ENCODE measurements at regions not wholly inside any gene's neighbourhood (a gene's known extent, or its start where the extent isn't known, plus 50 kb on each side); places are given as distances from the start of the nearest gene placed in this dataset.
A peak's percentile ranks its signal among the peaks of the same experiment; 100 is the strongest.
"Not testable (repeated sequence)": the region's sequence is repeated elsewhere in the genome, so short reads cannot be mapped to it uniquely, and the experiment has no call there.

DNA sequence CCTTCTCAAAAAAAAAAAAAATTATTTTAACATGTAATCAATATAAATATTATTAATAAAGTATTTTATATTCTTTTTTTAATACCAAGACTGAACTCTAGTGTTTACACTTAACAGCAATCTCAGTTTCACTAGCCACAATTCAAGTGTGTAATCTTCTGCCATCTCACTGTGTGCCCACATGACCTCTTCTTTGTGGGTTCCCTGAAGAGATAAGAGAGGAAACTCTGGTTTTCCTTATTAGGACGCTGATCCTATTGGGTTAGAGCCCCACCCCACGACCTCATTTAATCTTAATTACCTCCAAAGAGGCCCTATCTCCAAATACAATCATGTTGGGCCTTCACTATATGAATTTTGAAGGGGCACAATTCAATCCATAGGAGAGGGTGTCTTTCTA is 177.6 kb downstream of the STK31 start:
- DNase-seq, result no peak

DNA sequence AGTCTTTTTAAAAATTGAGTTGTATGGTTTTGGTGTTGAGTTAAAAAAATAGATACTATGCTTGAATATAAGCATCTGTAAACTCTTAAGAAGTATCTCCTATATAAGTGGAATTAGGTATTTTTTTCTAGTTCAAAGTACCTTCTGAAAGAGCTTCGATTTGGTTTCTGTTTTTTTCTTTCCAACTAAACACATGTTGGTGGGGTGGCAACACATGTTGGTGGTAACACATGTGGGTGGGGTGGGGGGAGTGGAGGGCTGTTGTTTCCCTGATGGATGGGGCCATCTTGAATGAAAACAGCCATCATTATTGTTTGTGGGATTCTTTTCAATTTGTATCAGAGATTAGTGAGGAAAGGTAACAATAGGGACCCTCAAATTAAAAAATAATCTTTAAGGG is 178.9 kb downstream of the STK31 start:
- no peak for DNase-seq

DNA sequence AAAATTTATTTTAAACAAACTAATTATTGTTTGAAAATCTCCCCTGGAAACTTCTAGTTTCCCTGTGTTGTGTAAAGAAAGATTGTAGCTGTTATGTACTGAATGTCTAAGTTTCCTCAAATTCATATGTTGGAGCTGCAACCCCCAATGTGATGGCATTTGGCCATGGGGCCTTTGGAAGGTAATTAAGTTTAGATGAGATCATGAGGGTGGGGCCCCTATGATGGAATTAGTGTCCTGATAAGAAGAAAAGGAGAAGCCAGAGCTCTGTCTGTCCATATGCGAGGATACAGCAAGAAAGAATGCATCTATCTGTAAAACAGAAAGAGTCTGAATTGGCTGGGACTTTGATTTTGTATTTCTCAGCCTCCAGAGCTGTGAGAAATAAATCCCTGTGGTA is 179.5 kb downstream of the STK31 start:
- no peak for DNase-seq

DNA sequence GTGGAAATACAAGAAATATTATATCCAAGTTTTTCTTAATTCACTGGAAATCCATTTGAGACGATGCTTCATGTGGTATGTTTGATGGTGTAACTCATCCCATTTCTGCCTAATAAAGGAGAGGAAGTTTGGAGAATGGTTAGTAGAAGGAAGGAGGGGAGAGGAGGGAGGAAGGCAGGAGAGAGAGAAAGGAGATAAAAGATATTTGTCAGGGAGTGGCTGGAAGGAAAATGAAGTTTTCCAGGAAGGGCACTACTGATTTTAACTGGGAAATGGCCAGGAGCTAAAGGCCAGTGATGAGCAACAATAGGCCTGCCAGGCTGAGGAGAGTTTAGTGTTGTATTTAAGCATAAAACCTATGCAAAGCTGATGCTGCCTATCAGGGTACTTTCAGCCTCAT is 182.0 kb downstream of the STK31 start:
- DNase-seq, result no peak

DNA sequence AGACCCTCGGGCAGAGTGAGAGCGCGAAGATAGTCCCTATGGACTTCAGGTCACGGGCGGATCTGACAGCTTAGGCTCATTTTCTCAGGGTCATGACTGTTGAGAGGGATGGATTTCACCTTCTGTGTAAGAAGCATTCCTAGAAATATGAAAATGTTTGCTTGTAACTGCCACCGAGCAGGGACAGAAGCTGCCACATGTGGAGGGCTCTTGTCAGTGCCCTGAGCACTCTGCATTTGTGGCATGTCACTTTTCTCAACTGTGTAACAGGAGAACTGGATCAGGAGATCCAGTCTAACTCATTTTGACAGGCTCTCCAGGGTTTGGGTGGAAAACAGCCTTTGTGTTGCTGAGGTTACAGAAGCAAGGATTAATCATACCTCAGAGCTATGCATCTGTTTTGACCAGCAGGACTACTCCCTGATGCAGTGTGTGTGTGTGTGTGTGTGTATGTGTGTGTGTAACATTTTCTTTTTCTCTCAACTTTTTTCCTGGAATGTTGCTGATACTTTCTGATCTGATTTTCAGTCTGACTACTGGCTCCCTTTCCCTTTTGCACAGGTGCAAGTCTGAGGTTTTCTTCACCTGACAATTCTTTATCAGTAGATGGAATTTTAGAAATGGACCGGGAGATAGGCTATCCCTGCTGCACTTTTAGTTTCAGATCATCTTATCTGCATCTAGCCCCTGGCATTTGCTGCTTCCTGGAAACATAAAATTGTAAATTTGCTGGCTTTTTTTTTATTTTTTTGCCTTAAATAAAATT is 183.3 kb downstream of the STK31 start:
- no peak for DNase-seq

DNA sequence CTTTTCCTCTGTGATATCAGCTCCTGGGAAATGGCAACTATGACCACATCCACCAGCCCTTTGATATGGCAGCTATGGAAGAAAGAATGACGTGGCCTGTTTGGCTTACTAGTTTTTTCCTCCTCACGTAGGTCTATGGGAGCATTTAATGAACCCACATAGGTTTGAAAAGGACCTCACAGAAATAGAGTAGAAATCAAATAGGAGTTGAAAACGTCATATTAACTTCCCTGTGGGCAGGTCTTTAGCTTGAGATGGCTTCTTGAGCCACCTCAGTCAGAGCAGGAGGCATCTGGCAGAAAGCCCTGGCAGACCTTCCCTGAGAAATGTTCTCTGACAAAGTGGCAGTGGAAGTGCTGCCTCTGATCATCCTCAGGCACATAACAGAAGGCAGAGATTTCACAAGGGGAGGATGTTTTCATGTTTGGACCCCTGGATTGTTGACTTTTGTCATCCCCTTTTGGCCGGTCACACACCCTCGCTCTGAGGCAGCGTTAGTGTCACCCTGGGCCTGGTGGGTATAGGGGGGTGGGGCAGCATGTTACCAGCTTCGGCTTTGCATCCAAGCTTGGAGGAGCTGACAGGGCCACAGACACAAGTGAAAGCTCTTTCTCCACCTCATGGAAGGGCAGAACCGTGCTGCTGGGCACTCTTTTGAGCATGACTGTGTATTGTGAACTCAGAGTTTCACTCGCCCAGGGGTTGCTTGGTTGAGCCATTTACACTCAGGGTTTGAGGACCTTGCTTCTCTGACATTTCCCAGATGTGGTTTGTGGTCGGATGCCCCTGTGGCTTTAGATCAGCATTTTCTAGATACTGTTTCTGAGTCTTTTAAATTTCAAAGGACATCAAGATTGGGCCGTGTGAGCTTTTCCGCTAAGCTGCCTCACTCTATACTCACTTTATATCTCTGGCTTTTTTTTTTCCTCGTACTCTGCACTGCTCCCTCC is 184.2 kb downstream of the STK31 start:
- peak; percentile 27 for DNase-seq

DNA sequence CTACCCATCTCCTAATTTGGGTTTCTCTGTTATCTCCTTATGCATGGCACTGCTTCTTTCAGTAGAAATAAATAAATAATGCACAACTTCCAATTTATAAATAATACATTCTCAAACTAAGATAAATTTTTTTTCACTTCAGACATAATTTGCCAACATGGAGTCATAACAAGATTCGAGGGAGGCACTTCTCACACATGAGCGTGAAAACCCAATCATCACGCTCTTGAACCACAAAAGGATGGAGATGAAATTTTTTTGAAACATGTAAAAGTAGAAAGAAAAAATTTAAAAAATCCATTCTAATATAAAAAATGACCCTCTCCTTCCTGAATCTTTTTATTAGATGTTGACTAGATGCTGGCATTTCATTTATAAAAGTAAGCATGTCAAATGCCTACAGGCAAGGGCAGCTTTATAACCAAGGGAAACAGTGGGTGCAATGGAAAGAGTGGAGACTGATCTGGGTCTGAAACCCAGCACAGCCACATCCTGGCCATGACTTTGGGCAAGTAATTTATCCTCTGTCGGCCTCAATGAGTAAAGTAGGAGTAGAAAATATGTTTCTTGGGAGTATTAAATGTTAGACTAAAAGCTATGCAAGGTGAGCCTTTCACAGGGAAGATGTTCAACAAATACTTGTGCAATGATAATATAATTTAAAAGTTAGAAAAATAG is 185.0 kb downstream of the STK31 start:
- no peak for DNase-seq

DNA sequence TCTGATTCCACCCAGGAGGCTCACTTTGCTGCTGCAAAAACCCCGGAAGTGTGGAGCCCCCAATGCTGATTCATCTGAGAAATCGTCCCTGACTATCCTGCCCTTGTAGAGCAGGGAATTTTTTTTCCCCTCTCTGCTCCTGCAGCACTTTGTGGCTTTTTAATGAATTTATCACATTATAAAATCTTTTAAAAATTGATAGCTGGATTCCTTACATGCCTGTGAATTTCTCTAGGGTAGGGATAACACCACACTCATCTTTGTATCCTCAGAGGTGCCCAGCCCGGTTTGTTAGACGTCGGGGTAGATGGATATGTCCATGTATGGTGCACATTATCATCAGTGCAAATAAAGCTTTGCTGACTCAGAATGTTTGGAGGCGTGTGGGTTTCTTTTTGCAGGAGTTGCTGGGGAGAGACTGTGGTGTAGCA is 185.7 kb downstream of the STK31 start:
- no peak for DNase-seq

DNA sequence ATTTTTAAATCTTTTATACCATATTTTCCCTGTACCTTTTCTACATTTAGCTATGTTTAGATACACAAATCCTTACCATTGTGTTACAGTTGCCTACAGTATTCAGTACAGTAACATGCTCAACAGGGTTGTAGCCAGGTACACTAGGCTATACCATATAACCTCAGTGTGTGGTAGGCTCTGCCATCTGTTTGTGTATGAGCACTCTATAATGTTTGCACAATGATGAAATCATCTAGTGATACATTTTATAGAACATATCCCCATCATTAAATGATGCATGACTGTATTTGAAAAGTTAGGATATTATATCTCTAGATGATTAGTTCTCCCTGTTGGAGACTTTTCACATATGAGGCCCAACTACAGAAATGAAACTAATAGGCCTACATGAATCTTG is 188.6 kb downstream of the STK31 start:
- DNase-seq, result no peak

DNA sequence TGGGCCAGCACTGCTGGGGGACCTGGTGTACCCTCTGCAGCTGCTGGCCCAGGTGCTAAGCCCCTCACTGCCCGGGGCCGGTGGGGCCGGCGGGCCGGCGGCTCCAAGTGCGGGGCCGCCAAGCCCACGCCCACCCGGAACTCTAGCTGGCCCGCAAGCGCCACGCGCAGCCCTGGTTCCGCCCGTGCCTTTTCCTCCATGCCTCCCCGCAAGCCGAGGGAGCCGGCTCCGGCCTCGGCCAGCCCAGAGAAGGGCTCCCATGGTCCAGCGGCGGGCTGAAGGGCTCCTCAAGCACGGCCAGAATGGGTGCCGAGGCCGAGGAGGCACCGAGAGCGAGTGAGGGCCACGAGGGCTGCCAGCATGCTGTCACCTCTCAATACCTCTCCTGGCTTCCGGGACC is 194.9 kb downstream of the STK31 start:
- DNase-seq, result not testable (repeated sequence)

DNA sequence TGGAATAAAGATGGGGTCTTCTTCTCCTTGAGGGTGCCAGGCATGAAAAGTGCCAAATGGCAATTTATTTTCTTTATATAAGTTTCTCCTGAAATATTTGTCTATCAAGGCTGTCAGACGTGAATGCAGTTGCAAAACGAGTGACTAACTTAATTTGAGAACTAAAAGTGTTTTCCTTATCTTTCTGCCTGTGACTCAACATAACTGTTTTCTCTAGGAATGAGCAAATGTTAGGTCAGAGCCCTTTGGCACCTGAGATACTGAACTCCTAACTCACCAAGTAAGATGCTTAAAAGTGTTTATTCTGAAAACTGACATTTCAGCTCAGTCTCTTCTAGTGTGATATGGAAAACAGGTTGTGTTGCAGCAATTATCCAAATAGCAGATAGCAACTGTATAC is 197.0 kb downstream of the STK31 start:
- DNase-seq, result no peak

DNA sequence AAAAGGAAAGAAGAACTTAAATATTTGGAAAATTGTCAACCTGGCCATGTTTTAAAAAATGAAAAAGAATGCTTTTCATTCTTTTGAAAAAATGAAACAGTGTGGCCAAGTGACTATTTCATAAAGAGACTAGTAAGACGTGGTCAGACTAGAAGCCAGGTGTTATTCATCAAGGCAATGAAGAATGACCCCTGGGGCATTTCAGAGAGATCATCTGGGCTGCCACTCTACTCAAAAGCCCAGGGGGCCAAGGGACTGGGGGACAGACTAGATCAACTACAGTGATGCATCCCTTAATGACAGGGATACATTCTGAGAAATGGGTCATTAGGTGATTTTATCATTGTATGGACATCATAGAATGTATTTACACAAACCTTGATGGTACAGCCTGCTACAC is 199.4 kb downstream of the STK31 start:
- DNase-seq, result no peak

DNA sequence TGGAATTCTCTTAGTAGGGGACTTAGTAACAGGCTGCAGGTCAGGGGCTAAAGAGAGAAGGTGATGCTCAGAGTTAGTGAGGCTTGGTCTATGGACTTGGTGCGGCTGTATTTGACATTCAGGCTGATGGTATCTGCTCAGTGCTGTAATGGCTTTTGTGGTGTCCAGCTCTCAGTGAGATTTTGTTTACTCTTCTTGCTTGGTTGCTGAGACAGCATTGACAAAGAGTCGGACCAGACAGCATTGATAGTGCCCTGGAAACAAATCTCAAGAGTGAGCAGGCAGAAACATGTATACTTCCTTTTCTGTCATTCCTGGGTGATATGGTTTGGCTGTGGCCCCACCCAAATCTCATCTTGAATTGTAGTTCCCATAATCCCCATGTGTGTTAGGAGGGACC is 202.0 kb downstream of the STK31 start:
- no peak for DNase-seq

DNA sequence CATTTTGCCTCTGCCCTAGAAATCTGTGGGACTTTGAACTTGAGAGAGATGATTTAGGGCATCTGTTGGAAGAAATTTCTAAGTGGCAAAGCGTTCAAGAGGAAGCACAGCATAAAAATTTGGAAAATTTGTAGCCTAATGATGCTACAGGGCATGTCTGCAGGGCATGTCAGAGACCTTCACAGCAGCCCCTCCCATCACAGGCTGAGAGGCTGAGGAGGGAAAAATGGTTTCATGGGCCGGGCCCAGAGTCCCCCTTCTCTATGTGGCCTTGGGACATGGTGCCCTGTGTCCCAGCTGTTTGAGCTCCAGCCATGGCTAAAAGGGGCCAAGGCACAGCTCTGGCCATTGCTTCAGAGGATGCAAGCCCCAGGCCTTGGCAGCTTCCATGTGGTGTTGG is 203.0 kb downstream of the STK31 start:
- no peak for DNase-seq

DNA sequence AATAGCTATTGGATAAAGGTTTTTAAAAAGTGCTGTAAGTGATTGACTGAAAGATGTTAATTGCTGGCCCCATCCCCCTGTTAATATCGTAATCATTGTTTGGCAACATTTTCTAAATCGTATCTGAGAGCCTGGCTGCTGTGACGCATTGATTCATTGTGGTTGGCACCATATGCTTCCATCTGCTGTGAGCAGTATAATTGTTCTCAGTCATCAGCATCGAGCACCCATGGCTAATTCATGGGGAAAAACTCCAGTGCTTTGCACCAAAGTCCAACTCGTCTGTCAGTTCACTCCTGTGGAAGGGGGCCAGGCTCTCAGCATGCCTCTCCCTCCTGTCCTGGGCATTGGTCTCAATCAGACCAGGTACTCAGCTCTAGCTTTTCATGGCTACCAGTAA is 205.2 kb downstream of the STK31 start:
- no peak for DNase-seq

DNA sequence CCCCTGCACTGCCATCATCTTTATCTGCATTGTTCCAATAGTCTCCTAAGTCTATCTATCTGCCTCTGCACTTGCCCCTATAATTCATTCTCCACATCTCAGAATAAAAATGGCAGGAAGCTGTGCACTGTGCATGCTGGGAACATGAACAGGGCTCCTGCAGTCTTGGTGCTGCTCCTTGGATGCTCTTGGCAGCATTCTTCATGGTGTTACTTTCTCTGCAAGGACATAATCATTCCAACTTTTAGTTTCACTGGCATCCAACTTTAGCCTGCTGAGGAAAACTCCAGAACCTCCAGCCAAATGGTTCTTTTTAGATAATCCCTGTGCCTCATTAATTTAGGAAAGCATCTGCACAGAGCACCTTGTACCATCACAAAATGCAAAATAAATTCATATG is 208.3 kb downstream of the STK31 start:
- DNase-seq, result no peak

DNA sequence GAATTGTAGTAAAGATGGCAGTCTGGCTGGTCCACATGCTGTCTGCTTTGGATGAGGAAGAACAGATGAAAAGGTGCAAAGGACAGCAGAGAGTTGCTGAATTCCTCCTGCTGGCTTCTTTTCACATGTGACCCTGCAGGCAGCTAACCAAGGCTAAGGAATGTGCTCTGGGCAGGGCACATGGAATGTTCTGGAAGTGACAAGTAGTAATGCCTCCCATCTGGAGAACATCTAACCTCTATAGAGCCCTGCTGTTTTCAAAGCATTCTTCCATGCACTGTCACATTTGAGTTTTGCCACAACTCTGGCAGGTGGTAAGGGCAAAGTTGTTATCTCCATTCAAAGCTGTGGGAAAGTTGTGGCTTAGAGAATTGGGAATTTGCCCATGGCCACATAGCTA is 208.8 kb downstream of the STK31 start:
- DNase-seq, result no peak

DNA sequence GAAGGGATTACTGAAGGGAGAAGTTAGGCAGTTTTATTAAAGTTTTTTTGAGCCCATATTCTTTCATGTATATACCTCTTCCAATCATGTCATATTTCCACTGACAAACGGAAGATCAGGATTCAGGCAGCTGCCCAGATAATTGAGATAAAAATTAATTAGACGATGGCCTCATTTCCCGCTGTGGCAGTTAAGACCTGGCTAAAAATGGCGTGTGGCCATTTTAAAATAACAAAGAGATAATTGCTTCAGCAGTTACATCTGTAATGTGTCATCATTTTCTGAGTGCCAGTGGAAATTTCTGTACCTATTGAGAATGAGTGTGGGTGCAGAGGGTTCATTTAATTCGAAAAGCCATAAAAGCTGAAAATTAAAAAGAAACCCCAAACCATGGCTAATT is 215.1 kb downstream of the STK31 start:
- DNase-seq, result no peak

DNA sequence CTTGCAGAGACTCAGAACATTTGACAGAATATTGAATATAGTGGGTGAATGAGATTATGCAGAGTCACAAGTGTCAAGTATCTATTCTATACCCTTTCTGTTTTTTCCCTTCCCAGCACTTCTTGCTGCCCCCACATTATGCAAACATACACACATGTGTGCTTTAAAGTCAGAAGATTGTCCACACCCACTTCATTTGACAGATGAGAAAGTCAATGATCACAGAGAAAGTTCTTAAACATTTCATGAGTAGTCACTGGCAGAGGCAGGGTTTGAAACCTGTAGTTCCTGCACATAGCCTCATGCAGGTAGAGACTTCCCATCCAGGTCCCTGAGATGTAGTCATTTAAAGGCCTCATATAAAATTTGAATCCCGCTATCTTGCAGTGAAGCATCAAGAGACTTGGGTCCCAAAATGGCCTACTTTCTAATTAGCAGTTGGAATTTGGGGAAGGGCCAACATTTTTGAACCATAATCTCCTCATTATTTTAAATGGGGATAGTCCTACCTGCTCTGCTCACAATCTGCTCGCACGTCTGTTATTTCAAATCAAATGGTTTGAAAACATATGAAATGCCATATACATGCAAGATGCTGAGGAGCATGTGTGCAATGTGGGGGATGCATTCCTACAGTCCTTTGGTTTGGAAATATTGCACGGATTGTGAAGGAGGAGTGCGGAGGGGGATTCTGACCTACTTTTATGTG is 217.8 kb downstream of the STK31 start:
- DNase-seq, result no peak

DNA sequence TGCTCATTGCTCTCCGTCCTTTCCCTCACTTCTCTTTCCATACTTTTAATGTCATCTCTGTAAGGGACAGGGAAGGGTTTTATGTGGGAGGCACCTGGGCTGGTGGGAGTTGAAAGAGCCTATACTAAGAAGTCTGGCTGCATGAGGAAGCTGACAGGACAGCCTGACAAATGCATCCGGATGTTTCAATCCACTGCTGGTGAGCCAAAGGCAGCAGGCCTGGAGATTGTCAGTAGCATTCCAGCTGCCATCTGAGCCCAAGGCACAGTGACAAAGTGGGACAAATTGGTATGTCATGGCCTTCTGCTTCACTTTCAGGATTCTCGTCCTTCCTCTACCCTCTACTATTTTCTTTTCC is 218.4 kb downstream of the STK31 start:
- DNase-seq, result no peak

DNA sequence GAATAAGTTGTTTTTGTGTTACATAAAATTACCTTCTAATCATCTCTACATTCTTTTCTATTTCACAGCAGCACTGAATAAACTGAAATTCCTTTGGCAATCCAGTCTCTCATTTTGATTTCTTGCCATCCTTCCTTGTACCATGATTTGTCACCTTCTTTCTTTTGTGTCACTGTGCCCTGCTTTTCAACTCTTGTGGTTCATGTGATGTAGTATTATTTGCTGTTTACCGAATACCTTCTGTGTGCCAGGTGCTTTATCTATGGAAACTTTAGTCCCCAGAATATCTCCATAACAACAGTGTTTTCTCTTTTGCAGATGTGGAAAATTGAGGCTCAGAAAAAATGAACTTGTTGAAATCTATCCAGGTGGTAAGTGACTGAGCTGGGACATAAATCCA is 220.3 kb downstream of the STK31 start:
- no peak for DNase-seq

DNA sequence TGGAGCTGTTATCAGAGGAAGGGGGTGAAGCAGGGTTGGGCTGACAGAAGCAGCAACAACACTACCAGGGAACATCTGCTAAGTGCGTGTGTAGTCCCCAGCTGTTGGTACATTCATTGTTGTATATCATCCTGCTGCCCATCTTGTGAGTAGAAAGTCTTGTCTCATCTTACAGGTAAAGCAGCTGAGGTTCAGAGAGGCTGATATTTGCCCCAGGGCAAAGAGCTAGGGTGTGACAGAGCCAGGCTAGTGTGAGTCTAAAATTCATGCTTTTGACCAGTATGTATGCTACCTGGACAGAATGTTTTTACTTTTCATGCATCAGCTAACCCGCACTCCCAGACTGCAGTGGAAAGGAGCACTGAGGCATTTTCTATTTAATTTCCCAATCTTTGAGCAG is 221.6 kb downstream of the STK31 start:
- DNase-seq, result no peak

DNA sequence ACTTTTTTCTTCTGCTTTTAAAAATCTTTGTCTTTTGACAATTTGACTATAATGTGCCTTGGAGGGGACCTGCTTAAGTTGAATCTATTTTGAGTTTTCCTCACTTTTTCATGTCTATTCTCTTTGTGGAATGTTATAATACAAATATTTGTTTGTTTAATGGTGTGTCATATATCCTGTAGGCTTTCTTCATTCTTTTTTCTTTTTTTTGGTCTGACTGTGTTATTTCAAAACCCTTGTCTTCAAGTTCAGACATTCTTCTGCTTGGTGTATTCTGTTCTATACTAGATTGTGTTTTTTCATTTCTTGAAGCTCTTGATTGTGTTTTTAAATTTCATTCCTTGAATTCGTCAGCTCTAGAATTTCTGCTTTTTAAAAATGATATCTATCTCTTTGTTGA is 228.2 kb downstream of the STK31 start:
- DNase-seq, result no peak
